NCI-H2171 treated with DMSO at 0.1 percent for 48 hours (cell line): ENCODE measurements at regions not wholly inside any gene's neighbourhood (a gene's known extent, or its start where the extent isn't known, plus 50 kb on each side); places are given as distances from the start of the nearest gene placed in this dataset.
A peak's percentile ranks its signal among the peaks of the same experiment; 100 is the strongest.

ENCODE experiments used
- DNase-seq: peaks from one replicate; lab custom pipeline; 2025; lab: John Stamatoyannopoulos, UW

- DNase-seq: no peak
These were observed 254.3 kb upstream of the TNP1 start for GRCh38 chr2:217114117-217114516.

- no peak for DNase-seq
These were observed 253.6 kb upstream of the TNP1 start for GRCh38 chr2:217113491-217113890.

GRCh38 chr2:217110550-217110949 is 250.7 kb upstream of the TNP1 start:
- no peak for DNase-seq

GRCh38 chr2:217108575-217109027 is 248.7 kb upstream of the TNP1 start:
- no peak for DNase-seq

GRCh38 chr2:217108086-217108485 is 248.2 kb upstream of the TNP1 start:
- no peak for DNase-seq

- DNase-seq: no peak
These were observed 247.6 kb upstream of the TNP1 start for GRCh38 chr2:217107480-217107879.

GRCh38 chr2:217106650-217107014 is 246.8 kb upstream of the TNP1 start:
- DNase-seq: no peak

GRCh38 chr2:217105733-217106649 is 246.1 kb upstream of the TNP1 start:
- DNase-seq: no peak

GRCh38 chr2:217103752-217104545 is 244.1 kb upstream of the TNP1 start:
- no peak for DNase-seq

- no peak for DNase-seq
These were observed 243.1 kb upstream of the TNP1 start for GRCh38 chr2:217102956-217103355.

- DNase-seq: no peak
These were observed 242.1 kb upstream of the TNP1 start for GRCh38 chr2:217101972-217102371.

- peak; percentile 7 for DNase-seq
These were observed 239.7 kb upstream of the TNP1 start for GRCh38 chr2:217099561-217099960.

GRCh38 chr2:217098435-217098834 is 238.6 kb upstream of the TNP1 start:
- DNase-seq: no peak

- DNase-seq: no peak
These were observed 237.5 kb upstream of the TNP1 start for GRCh38 chr2:217097346-217097745.

GRCh38 chr2:217096474-217097225 is 236.8 kb upstream of the TNP1 start:
- DNase-seq: no peak

GRCh38 chr2:217095511-217096205 is 235.8 kb upstream of the TNP1 start:
- no peak for DNase-seq

- DNase-seq: no peak
These were observed 233.0 kb upstream of the TNP1 start for GRCh38 chr2:217092710-217093379.

GRCh38 chr2:217091531-217091930 is 231.7 kb upstream of the TNP1 start:
- no peak for DNase-seq

GRCh38 chr2:217090884-217091283 is 231.0 kb upstream of the TNP1 start:
- DNase-seq: no peak

GRCh38 chr2:217090024-217090473 is 230.2 kb upstream of the TNP1 start:
- DNase-seq: no peak

- DNase-seq: no peak
These were observed 226.9 kb upstream of the TNP1 start for GRCh38 chr2:217086718-217087117.
